Keratinocyte (primary cell): ENCODE measurements at regions not wholly inside any gene's neighbourhood (a gene's known extent, or its start where the extent isn't known, plus 50 kb on each side); places are given as distances from the start of the nearest gene placed in this dataset.

Source experiments
- DNase-seq: peaks from one replicate; pipeline ENCODE4 v3.0.0-alpha.2; 2011; ENCODE audit warnings: low read depth, missing footprints, low spot score
- FAIRE-seq: peaks from 2 replicates; lab custom pipeline; 2011; peaks lifted over from hg19 to GRCh38; lab: Jason Lieb, UNC
- H2AFZ ChIP-seq: 2 replicates; pipeline ENCODE4 v1.6.0; 2012; ENCODE audit warnings: low read length, control low read depth, inconsistent platforms; ENCODE audit not compliant: control insufficient read depth
- H3K27ac ChIP-seq: 2 replicates; pipeline ENCODE4 v1.5.1; 2011; ENCODE audit warnings: low read length; ENCODE audit not compliant: control insufficient read depth, insufficient read depth
- H3K27me3 ChIP-seq: 3 replicates; pipeline ENCODE4 v1.6.0; 2011; ENCODE audit warnings: low read length; ENCODE audit not compliant: control insufficient read depth, insufficient read depth; ENCODE audit errors: extremely low read depth
- H3K36me3 ChIP-seq, 2 experiments: 2 replicates in 1 of 2; 3 replicates in 1 of 2; pipeline ENCODE4 v1.5.1; 2011; ENCODE audit warnings: low read length in 2 of 2, mild to moderate bottlenecking in 1 of 2; ENCODE audit not compliant: control insufficient read depth in 2 of 2, insufficient read depth in 2 of 2; ENCODE audit errors: extremely low read depth in 1 of 2
- H3K4me1 ChIP-seq: 3 replicates; pipeline ENCODE4 v1.5.1; 2011; ENCODE audit warnings: low read length; ENCODE audit not compliant: control insufficient read depth, insufficient read depth; ENCODE audit errors: extremely low read depth
- H3K4me2 ChIP-seq: 3 replicates; pipeline ENCODE4 v1.6.0; 2011; ENCODE audit warnings: low read depth, low read length; ENCODE audit not compliant: control insufficient read depth, insufficient read depth; ENCODE audit errors: extremely low read depth
- H3K4me3 ChIP-seq, 3 experiments: fragments of 200-600 bp in 1 of 3; sonication (generic) in 1 of 3; 2 replicates in 2 of 3; 3 replicates in 1 of 3; pipeline ENCODE4 v1.5.1; 2011 to 2016; ENCODE audit warnings: low read length in 3 of 3, mild to moderate bottlenecking in 3 of 3, control low read depth in 2 of 3, inconsistent platforms in 1 of 3, low read depth in 1 of 3, mixed read lengths in 1 of 3, mixed run types in 1 of 3, moderate library complexity in 1 of 3; ENCODE audit not compliant: control insufficient read depth in 2 of 3, insufficient read depth in 2 of 3; ENCODE audit errors: extremely low read depth in 1 of 3
- H3K79me2 ChIP-seq: 2 replicates; pipeline ENCODE4 v1.6.0; 2012; ENCODE audit warnings: low read length; ENCODE audit not compliant: control insufficient read depth, insufficient read depth
- H3K9ac ChIP-seq: 3 replicates; pipeline ENCODE4 v1.6.0; 2011; ENCODE audit warnings: low read length; ENCODE audit not compliant: control insufficient read depth, insufficient read depth; ENCODE audit errors: extremely low read depth
- H3K9me1 ChIP-seq: 3 replicates; pipeline ENCODE4 v1.6.0; 2011; ENCODE audit warnings: low read length; ENCODE audit not compliant: control insufficient read depth, insufficient read depth; ENCODE audit errors: extremely low read depth
- H3K9me3 ChIP-seq: 2 replicates; pipeline ENCODE4 v1.5.1; 2012; ENCODE audit warnings: low read depth, low read length; ENCODE audit not compliant: control insufficient read depth
- H4K20me1 ChIP-seq: 3 replicates; pipeline ENCODE4 v1.6.0; 2011; ENCODE audit warnings: low read length; ENCODE audit not compliant: control insufficient read depth, insufficient read depth; ENCODE audit errors: extremely low read depth
- CTCF ChIP-seq, 3 experiments: IDR thresholded peaks in 1 of 3; conservative IDR thresholded peaks in 1 of 3; optimal IDR thresholded peaks in 1 of 3; 2 replicates in 2 of 3; 3 replicates in 1 of 3; pipeline versions ENCODE3 to v1.5.1; 2011; ENCODE audit warnings: low read length in 3 of 3, mild to moderate bottlenecking in 3 of 3, moderate library complexity in 2 of 3, control low read depth in 1 of 3, inconsistent platforms in 1 of 3; ENCODE audit not compliant: insufficient read depth in 2 of 3; ENCODE audit errors: extremely low read depth in 1 of 3
- EZH2 ChIP-seq: IDR thresholded peaks from one replicate; pipeline ENCODE4 v1.6.1; 2012; ENCODE audit warnings: inconsistent platforms, mild to moderate bottlenecking, low read length, moderate library complexity
- dilution Hi-C: fragments of 300-500 bp; cut with MboI; formaldehyde crosslinking; loops from one replicate; pipeline ENCODE4 v1.7.0; 2020; ENCODE audit warnings: low sequenced_read_pairs; ENCODE audit not compliant: extremely low pct_ligation_motif_present

DNA sequence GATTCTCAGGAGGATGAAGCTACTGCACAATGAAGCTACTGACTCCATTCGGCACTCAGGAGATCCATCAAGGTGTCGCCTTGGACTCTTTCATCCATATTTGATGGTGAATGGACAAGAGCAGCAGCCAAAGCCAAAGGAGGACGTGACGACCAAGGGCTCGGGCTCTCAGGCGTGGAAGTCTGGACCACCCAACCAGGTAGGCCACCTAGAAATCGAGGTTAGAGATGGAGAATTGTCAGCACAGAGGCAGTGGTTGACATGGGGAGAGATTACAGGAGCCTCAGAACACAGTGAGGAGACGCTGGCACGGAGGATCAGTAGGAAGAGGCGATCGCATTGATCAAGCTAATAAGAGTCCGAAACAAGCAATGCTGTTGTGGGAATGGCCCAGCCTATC is 240.5 kb upstream of the ID2 start:
- Histone ChIP-seq H3K79me2 (no peaks in the 10 kb centered on the region), H3K4me1 (no peaks in the 10 kb centered on the region), H3K27ac (no peak overlapping the region), H3K4me2 (no peak overlapping the region), H3K36me3 (no peaks in the 10 kb centered on the region), H3K27me3 (no peaks in the 10 kb centered on the region), H3K9me1 (no peaks in the 10 kb centered on the region), H3K9me3 (no peaks in the 10 kb centered on the region), H3K4me3 (no peak overlapping the region), H3K9ac (no peak overlapping the region), H2AFZ (no peak overlapping the region), H4K20me1 (no peaks in the 10 kb centered on the region)
- DNase-seq (no peak), FAIRE-seq (no peak)
- dilution Hi-C loops = no loop called here
- TF ChIP-seq CTCF (optimal IDR thresholded peaks at IDR 0.05 in 1 of 3, IDR thresholded peaks at IDR 0.05 in 1 of 3, conservative IDR thresholded peaks at IDR 0.05 in 1 of 3; ENCODE audit: extremely low read depth in 1 of 3, insufficient read depth in 2 of 3, low read length in 3 of 3) (no peak), EZH2 (no peak)

GRCh38 chr2:8441986-8442385 is 239.9 kb upstream of the ID2 start:
- Histone ChIP-seq H3K9ac (no peak overlapping the region), H4K20me1 (no peaks in the 10 kb centered on the region), H3K4me2 (no peak overlapping the region), H2AFZ (no peak overlapping the region), H3K4me3 (no peak overlapping the region), H3K9me3 (no peaks in the 10 kb centered on the region), H3K36me3 (no peaks in the 10 kb centered on the region), H3K27me3 (no peaks in the 10 kb centered on the region), H3K4me1 (peaks cover under 1% of the 10 kb centered on the region), H3K27ac (no peak overlapping the region), H3K9me1 (no peaks in the 10 kb centered on the region), H3K79me2 (no peaks in the 10 kb centered on the region)
- DNase-seq = no peak
- no peak for TF ChIP-seq CTCF (optimal IDR thresholded peaks at IDR 0.05 in 1 of 3, IDR thresholded peaks at IDR 0.05 in 1 of 3, conservative IDR thresholded peaks at IDR 0.05 in 1 of 3; ENCODE audit: extremely low read depth in 1 of 3, insufficient read depth in 2 of 3, low read length in 3 of 3)
- TF ChIP-seq EZH2 = no peak
- dilution Hi-C loops = no loop called here
- FAIRE-seq = no peak
